Activated T-cell treated with anti-CD3 and anti-CD28 coated beads, Interleukin-2, amount 50 U/mL, for 48 hours (primary cell): ENCODE measurements at regions not wholly inside any gene's neighbourhood (a gene's known extent, or its start where the extent isn't known, plus 50 kb on each side); places are given as distances from the start of the nearest gene placed in this dataset.
"Not testable (repeated sequence)": the region's sequence is repeated elsewhere in the genome, so short reads cannot be mapped to it uniquely, and the experiment has no call there.

Experiments
- DNase-seq, 2 experiments: peaks; one replicate each; pipeline ENCODE4 v3.0.0-alpha.2; 2020

GRCh38 chr10:9470581-9470980 is 1416.1 kb downstream of the GATA3 start:
- DNase-seq: no peak

- no peak for DNase-seq
These were observed 1447.5 kb downstream of the GATA3 start for GRCh38 chr10:9501944-9502343.

- DNase-seq: no peak
These were observed 1449.7 kb downstream of the GATA3 start for GRCh38 chr10:9504227-9504626.

- no peak for DNase-seq
These were observed 1451.1 kb downstream of the GATA3 start for GRCh38 chr10:9505546-9505945.

- DNase-seq: no peak
These were observed 1454.1 kb downstream of the GATA3 start for GRCh38 chr10:9508606-9509005.

GRCh38 chr10:9510626-9511025 is 1456.1 kb downstream of the GATA3 start:
- no peak for DNase-seq

- no peak for DNase-seq
These were observed 1461.4 kb downstream of the GATA3 start for GRCh38 chr10:9515922-9516321.

- no peak for DNase-seq
These were observed 1481.3 kb downstream of the GATA3 start for GRCh38 chr10:9535744-9536143.

GRCh38 chr10:9545073-9545472 is 1472.6 kb upstream of the CELF2 start:
- DNase-seq: no peak

- DNase-seq: no peak
These were observed 1469.5 kb upstream of the CELF2 start for GRCh38 chr10:9547936-9548904.

- no peak for DNase-seq
These were observed 1466.9 kb upstream of the CELF2 start for GRCh38 chr10:9550810-9551209.

- DNase-seq: no peak
These were observed 1463.4 kb upstream of the CELF2 start for GRCh38 chr10:9554321-9554720.

GRCh38 chr10:9560976-9561375 is 1456.7 kb upstream of the CELF2 start:
- no peak for DNase-seq

GRCh38 chr10:9561821-9562505 is 1455.7 kb upstream of the CELF2 start:
- no peak for DNase-seq

- DNase-seq: no peak
These were observed 1439.9 kb upstream of the CELF2 start for GRCh38 chr10:9577746-9578145.

GRCh38 chr10:9579110-9579705 is 1438.5 kb upstream of the CELF2 start:
- DNase-seq: no peak

- not testable (repeated sequence) for DNase-seq
These were observed 1434.9 kb upstream of the CELF2 start for GRCh38 chr10:9582803-9583202.

- no peak for DNase-seq
These were observed 1421.2 kb upstream of the CELF2 start for GRCh38 chr10:9596368-9596920.

GRCh38 chr10:9602998-9603397 is 1414.7 kb upstream of the CELF2 start:
- DNase-seq: no peak

- no peak for DNase-seq
These were observed 1413.7 kb upstream of the CELF2 start for GRCh38 chr10:9603972-9604371.

- DNase-seq: no peak
These were observed 1412.4 kb upstream of the CELF2 start for GRCh38 chr10:9605231-9605630.

GRCh38 chr10:9608602-9609001 is 1409.1 kb upstream of the CELF2 start:
- DNase-seq: no peak

- DNase-seq: no peak
These were observed 1404.2 kb upstream of the CELF2 start for GRCh38 chr10:9613338-9614075.
